Stimulated activated naive CD8-positive, alpha-beta T cell treated with anti-CD3 and anti-CD28 coated beads, Interleukin-15, amount 100 ng/mL, for 72 hours (primary cell): ENCODE measurements at regions not wholly inside any gene's neighbourhood (a gene's known extent, or its start where the extent isn't known, plus 50 kb on each side); places are given as distances from the start of the nearest gene placed in this dataset.
"Not testable (repeated sequence)": the region's sequence is repeated elsewhere in the genome, so short reads cannot be mapped to it uniquely, and the experiment has no call there.

Source experiments
- ATAC-seq: fragments of 150-1000 bp; cut with Tn5 transposase; 2 replicates; pipeline ENCODE4 v1.10.0; 2021; ENCODE audit warnings: mild to moderate bottlenecking, moderate library complexity
- DNase-seq, 2 donors: peaks; one replicate each; pipeline ENCODE4 v3.0.0; 2021 to 2022
- H3K27ac Mint-ChIP-seq, 2 donors: one replicate each; pipeline ENCODE4 v1.8.0; 2022; ENCODE audit warnings: mild to moderate bottlenecking in 2 of 2, mixed read lengths in 2 of 2, moderate library complexity in 2 of 2
- H3K27me3 Mint-ChIP-seq: one replicate; pipeline ENCODE4 v1.8.0; 2022; ENCODE audit warnings: mixed read lengths
- H3K4me1 Mint-ChIP-seq: one replicate; pipeline ENCODE4 v1.8.0; 2022; ENCODE audit warnings: mild to moderate bottlenecking, mixed read lengths
- H3K4me3 Mint-ChIP-seq, 2 donors: one replicate each; pipeline ENCODE4 v1.8.0; 2022; ENCODE audit warnings: mild to moderate bottlenecking in 2 of 2, mixed read lengths in 2 of 2, moderate library complexity in 1 of 2
- H3K9me3 Mint-ChIP-seq, 2 donors: one replicate each; pipeline ENCODE4 v1.8.0; 2022; ENCODE audit warnings: mixed read lengths in 2 of 2

- no peaks in the 10 kb centered on the region for H3K27me3 Mint-ChIP-seq
- no peak overlapping the region for H3K4me3 Mint-ChIP-seq
- DNase-seq (no peak), ATAC-seq (no peak)
- no peak overlapping the region for H3K27ac Mint-ChIP-seq
- H3K4me1 Mint-ChIP-seq: no peaks in the 10 kb centered on the region
- H3K9me3 Mint-ChIP-seq: no peaks in the 10 kb centered on the region
Measured at GRCh38 chr7:33796538-33796937, 108.8 kb upstream of the BMPER start.

DNA sequence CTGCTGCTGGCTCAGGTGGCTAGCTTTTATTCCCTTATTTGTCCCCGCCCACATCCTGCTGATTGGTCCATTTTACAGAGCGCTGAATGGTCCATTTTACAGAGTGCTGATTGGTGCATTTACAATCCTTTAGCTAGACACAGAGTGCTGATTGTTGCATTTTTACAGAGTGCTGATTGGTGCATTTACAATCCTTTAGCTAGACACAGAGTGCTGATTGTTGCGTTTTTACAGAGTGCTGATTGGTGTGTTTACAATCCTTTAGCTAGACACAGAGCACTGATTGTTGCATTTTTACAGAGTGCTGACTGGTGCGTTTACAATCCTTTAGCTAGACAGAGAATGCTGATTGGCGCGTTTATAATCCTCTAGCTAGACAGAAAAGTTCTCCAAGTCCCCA is 107.8 kb upstream of the BMPER start:
- H3K9me3 Mint-ChIP-seq, H3K4me1 Mint-ChIP-seq, ATAC-seq, H3K4me3 Mint-ChIP-seq, H3K27me3 Mint-ChIP-seq, DNase-seq: not testable (repeated sequence)
- H3K27ac Mint-ChIP-seq: peak overlapping the region in 1 of 2 donors; percentile 15

DNA sequence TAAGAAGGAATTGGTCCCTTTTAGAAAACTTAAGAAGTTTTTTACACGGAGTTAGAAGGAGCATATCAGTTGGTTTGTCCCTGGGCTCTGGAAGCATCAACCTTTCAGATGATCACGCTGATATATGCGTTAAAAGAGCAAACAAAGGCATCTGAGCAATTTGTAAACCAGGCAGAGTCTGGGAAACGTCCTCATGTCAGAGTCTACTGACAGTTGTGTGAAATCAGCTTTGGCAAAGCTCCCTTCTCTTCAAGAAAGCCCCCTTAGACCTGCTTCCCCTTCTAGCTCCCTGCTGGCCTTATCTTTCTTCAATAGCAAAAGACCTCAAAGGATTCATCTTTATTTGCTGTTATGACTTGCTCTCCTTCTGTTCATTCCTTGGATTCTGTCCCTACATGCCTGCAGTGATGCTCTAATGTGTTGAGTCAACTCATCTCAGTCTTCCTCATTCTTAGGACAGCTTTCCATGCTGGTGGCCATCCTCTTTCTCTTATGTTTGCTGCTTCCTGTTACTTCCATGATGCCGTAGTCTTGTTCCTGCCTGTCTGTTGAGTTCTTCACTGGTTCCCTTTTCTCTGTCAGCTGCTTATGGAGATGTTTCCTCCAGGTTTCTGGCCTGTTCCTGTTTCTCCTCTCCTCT is 106.5 kb upstream of the BMPER start:
- ATAC-seq (no peak), DNase-seq (no peak)
- H3K4me3 Mint-ChIP-seq: no peak overlapping the region
- H3K9me3 Mint-ChIP-seq: no peaks in the 10 kb centered on the region
- no peak overlapping the region for H3K27ac Mint-ChIP-seq
- H3K27me3 Mint-ChIP-seq: no peaks in the 10 kb centered on the region
- no peaks in the 10 kb centered on the region for H3K4me1 Mint-ChIP-seq

- no peak for ATAC-seq
- Mint-ChIP-seq H3K27me3 (no peaks in the 10 kb centered on the region), H3K27ac (no peak overlapping the region), H3K4me1 (no peaks in the 10 kb centered on the region), H3K9me3 (no peaks in the 10 kb centered on the region), H3K4me3 (no peak overlapping the region)
- DNase-seq: no peak
Measured at GRCh38 chr7:33799766-33800165, 105.6 kb upstream of the BMPER start.

- no peak overlapping the region for H3K4me3 Mint-ChIP-seq
- ATAC-seq: no peak
- H3K27me3 Mint-ChIP-seq: no peaks in the 10 kb centered on the region
- H3K9me3 Mint-ChIP-seq: no peaks in the 10 kb centered on the region
- H3K27ac Mint-ChIP-seq: no peak overlapping the region
- DNase-seq: no peak
- no peaks in the 10 kb centered on the region for H3K4me1 Mint-ChIP-seq
Measured at GRCh38 chr7:33802600-33802999, 102.7 kb upstream of the BMPER start.

- DNase-seq (no peak), ATAC-seq (no peak)
- H3K4me1 Mint-ChIP-seq: no peaks in the 10 kb centered on the region
- no peak overlapping the region for H3K27ac Mint-ChIP-seq
- no peaks in the 10 kb centered on the region for H3K9me3 Mint-ChIP-seq
- H3K4me3 Mint-ChIP-seq: no peak overlapping the region
- H3K27me3 Mint-ChIP-seq: no peaks in the 10 kb centered on the region
Measured at GRCh38 chr7:33804140-33804660, 101.1 kb upstream of the BMPER start.

DNA sequence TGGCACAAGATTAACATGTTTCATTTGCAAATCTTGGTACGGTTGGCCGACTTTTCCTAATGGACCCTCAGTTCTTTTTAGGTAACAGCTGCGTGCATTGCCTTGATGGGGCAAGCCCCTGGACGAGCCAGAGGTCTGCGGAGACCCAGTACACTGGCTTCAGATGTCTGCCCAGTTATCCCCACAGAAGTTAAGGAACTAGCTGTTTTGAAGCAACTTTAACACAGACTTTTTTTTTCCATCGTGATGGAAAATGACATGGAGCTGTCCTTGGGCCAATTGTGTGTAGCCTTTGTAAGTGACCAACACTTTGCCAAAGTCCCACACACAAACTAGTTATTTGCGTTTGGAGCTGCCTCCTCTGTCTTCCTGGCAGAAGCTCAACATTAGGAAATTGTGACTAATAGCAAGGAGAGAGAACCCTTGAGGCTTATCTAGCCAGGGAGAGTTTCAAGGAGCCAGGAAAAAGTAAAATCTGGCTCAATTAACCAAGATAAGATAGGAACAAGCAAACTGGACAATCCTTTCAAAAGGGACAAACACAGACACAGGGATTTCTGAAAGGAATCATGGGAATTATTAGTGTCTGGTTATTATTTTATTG is 99.6 kb upstream of the BMPER start:
- Mint-ChIP-seq H3K9me3 (no peaks in the 10 kb centered on the region), H3K4me1 (no peaks in the 10 kb centered on the region), H3K4me3 (no peak overlapping the region), H3K27me3 (no peaks in the 10 kb centered on the region), H3K27ac (peak overlapping the region in 1 of 2 donors; percentile 41)
- DNase-seq (no peak), ATAC-seq (no peak)

GRCh38 chr7:33806298-33807154 is 98.8 kb upstream of the BMPER start:
- Mint-ChIP-seq H3K9me3 (peaks cover 0 to 7% of the 10 kb centered on the region in 2 donors), H3K4me3 (no peak overlapping the region), H3K4me1 (no peaks in the 10 kb centered on the region), H3K27me3 (no peaks in the 10 kb centered on the region), H3K27ac (no peak overlapping the region)
- DNase-seq: no peak
- ATAC-seq: no peak

- DNase-seq: no peak
- Mint-ChIP-seq H3K27me3 (no peaks in the 10 kb centered on the region), H3K9me3 (peaks cover 0 to 7% of the 10 kb centered on the region in 2 donors), H3K4me3 (no peak overlapping the region), H3K27ac (no peak overlapping the region), H3K4me1 (no peaks in the 10 kb centered on the region)
- ATAC-seq: no peak
Measured at GRCh38 chr7:33807155-33807530, 98.2 kb upstream of the BMPER start.

- H3K4me3 Mint-ChIP-seq: no peak overlapping the region
- DNase-seq: no peak
- H3K27me3 Mint-ChIP-seq: no peaks in the 10 kb centered on the region
Measured at GRCh38 chr7:33807779-33808482, 97.4 kb upstream of the BMPER start.

DNA sequence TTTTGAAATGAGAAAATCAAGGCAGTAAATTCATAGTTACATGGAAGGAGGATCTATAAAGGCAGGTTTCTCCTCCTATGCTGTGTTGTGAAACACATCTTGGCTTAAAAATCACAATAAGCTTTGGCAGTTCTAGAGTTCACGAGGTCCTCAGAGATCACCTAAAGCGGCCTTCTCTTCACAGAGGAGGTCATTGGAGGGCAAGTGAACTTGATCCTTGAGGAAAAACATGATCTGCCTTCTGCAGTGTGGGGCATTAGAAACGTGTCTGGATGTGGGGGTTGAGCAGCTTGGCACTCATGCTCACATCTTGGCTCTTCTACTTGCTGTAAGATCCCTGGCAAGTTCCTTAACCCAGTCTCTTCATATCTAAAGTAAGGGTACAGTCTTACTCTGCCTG is 96.1 kb upstream of the BMPER start:
- no peak overlapping the region for H3K27ac Mint-ChIP-seq
- no peak for ATAC-seq
- H3K9me3 Mint-ChIP-seq: peaks cover 4 to 17% of the 10 kb centered on the region in 2 donors
- H3K4me3 Mint-ChIP-seq: no peak overlapping the region
- H3K27me3 Mint-ChIP-seq: no peaks in the 10 kb centered on the region
- peaks cover 5% of the 10 kb centered on the region for H3K4me1 Mint-ChIP-seq
- DNase-seq: no peak

More at GRCh38 chr7:33807779-33808482, 97.4 kb upstream of the BMPER start:
- Mint-ChIP-seq H3K9me3 (peaks cover 0 to 7% of the 10 kb centered on the region in 2 donors), H3K27ac (no peak overlapping the region), H3K4me1 (no peaks in the 10 kb centered on the region)
- no peak for ATAC-seq

GRCh38 chr7:33810356-33810755 is 95.0 kb upstream of the BMPER start:
- Mint-ChIP-seq H3K4me1 (peaks cover 16% of the 10 kb centered on the region), H3K27me3 (no peaks in the 10 kb centered on the region), H3K9me3 (peaks cover 4 to 18% of the 10 kb centered on the region in 2 donors), H3K27ac (no peak overlapping the region), H3K4me3 (no peak overlapping the region)
- DNase-seq (no peak), ATAC-seq (no peak)

- Mint-ChIP-seq H3K27ac (no peak overlapping the region), H3K27me3 (peaks cover 9% of the 10 kb centered on the region), H3K9me3 (peaks cover 4 to 26% of the 10 kb centered on the region in 2 donors), H3K4me1 (peaks cover 18% of the 10 kb centered on the region), H3K4me3 (no peak overlapping the region)
- ATAC-seq: no peak
- no peak for DNase-seq
Measured at GRCh38 chr7:33813331-33813730, 92.0 kb upstream of the BMPER start.

GRCh38 chr7:33814400-33814799 is 90.9 kb upstream of the BMPER start:
- peaks cover 4 to 26% of the 10 kb centered on the region in 2 donors for H3K9me3 Mint-ChIP-seq
- no peak for ATAC-seq
- no peak for DNase-seq
- H3K27me3 Mint-ChIP-seq: peaks cover 9% of the 10 kb centered on the region
- no peak overlapping the region for H3K27ac Mint-ChIP-seq
- H3K4me3 Mint-ChIP-seq: no peak overlapping the region
- H3K4me1 Mint-ChIP-seq: peaks cover 18% of the 10 kb centered on the region

DNA sequence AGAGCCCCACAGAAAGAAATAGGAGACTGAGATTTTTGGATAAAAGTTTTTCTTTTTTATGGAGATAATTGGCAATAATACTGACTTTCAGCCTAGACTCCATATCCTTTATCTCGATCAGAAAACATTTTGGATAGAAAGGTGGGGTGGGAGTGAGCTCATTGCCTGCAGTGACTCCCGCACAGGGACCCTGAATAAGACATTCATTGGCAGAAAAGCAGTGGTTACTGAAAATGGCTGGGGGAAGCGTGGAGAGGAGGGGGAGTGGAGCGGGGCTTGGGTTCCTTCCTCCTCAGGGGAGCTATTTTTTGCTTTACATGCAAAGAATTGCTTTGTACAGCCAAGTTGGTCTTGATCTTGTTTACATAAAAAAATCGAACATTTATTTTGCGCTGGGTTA is 90.4 kb upstream of the BMPER start:
- Mint-ChIP-seq H3K9me3 (peaks cover 7 to 29% of the 10 kb centered on the region in 2 donors), H3K27me3 (peaks cover 9% of the 10 kb centered on the region), H3K4me3 (no peak overlapping the region), H3K4me1 (peaks cover 18% of the 10 kb centered on the region), H3K27ac (peak overlapping the region in 1 of 2 donors; percentile 37)
- DNase-seq (no peak), ATAC-seq (no peak)
